ENCODE measurements at regions not wholly inside any gene's neighbourhood (a gene's known extent, or its start where the extent isn't known, plus 50 kb on each side); places are given as distances from the start of the nearest gene placed in this dataset.

GRCh38 chr3:21059404-21059803, 691.6 kb downstream of the ZNF385D start:
- Histone ChIP-seq H3K9me3 (ENCODE audit: control insufficient read depth, insufficient read depth, low read length) (0 out of 2 replicates have a peak, but pooled peaks cover 2% of the 10 kb centered on the region), H2AK9ac (replicated peaks; ENCODE audit: low read depth, low read length, poor library complexity) (no peak overlapping the region), H3K9me1 (ENCODE audit: insufficient read depth, low read length) (no peaks in the 10 kb centered on the region), H4K8ac (ENCODE audit: low read depth in 2 of 2, low read length in 2 of 2) (no peak overlapping the region), H3K9ac (ENCODE audit: low read depth, low read length) (no peak overlapping the region), H2BK120ac (ENCODE audit: low read depth, low read length) (no peak overlapping the region), H3K79me1 (ENCODE audit: low read depth in 1 of 2, low read length in 2 of 2) (no peaks in the 10 kb centered on the region), H3K18ac (ENCODE audit: low read depth, low read length) (no peak overlapping the region), H3K56ac (ENCODE audit: extremely low read depth, insufficient read depth, low read length) (no peak overlapping the region), H3K23ac (ENCODE audit: low read depth, low read length) (no peak overlapping the region), H2BK5ac (ENCODE audit: low read depth, low read length, poor library complexity, severe bottlenecking) (no peak overlapping the region), H3K14ac (replicated peaks; ENCODE audit: low read depth, low read length) (no peak overlapping the region), H4K5ac (ENCODE audit: low read depth, low read length) (no peak overlapping the region), H3K4me2 (ENCODE audit: low read depth, low read length) (no peak overlapping the region), H4K20me1 (ENCODE audit: insufficient read depth, low read length) (no peaks in the 10 kb centered on the region), H2BK20ac (ENCODE audit: low read depth, low read length) (no peak overlapping the region), H3K27ac (ENCODE audit: insufficient read depth, low read length) (no peak overlapping the region), H3K36me3 (ENCODE audit: control insufficient read depth, insufficient read depth, low read length) (no peaks in the 10 kb centered on the region), H3K27me3 (ENCODE audit: control insufficient read depth, insufficient read depth, low read length) (no peaks in the 10 kb centered on the region), H2BK15ac (ENCODE audit: low read depth, low read length) (no peak overlapping the region), H2AK5ac (ENCODE audit: low read depth, low read length) (no peak overlapping the region), H3K4me3 (ENCODE audit: insufficient read depth, low read depth, low read length) (no peak overlapping the region), H2AFZ (replicated peaks; ENCODE audit: low read length, poor library complexity) (no peak overlapping the region), H3K4me1 (ENCODE audit: control insufficient read depth, insufficient read depth, low read length) (no peaks in the 10 kb centered on the region), H3K4ac (ENCODE audit: low read depth, low read length) (no peak overlapping the region), H4K91ac (ENCODE audit: insufficient read depth, low read depth, low read length) (no peak overlapping the region)
- DNase-seq (no peak), ATAC-seq (ENCODE audit: low read depth) (no peak)
- no TSS peak for BruUV-seq (replicated peaks)
- dilution Hi-C loops (cut with HindIII; ENCODE audit: low sequenced_read_pairs, unreplicated experiment): no loop called here
- ChIA-PET POLR2A (ENCODE audit: unreplicated experiment) (no interaction called here), CTCF (no interaction called here)
- no CpG with 5 or more reads among the region's 3 CpGs for WGBS, 2 experiments (ENCODE audit: extremely low coverage in 2 of 2, insufficient read length in 1 of 2)
- in situ Hi-C loops (cut with MboI; ENCODE audit: low sequenced_read_pairs): no loop called here
- no peak for TF ChIP-seq NFE2L2 (IDR thresholded peaks at IDR 0.05; ENCODE audit: low read depth, low read length)
- intact Hi-C loops (cut with micrococcal nuclease): no loop called here
